ENCODE measurements at regions not wholly inside any gene's neighbourhood (a gene's known extent, or its start where the extent isn't known, plus 50 kb on each side); places are given as distances from the start of the nearest gene placed in this dataset.

DNA sequence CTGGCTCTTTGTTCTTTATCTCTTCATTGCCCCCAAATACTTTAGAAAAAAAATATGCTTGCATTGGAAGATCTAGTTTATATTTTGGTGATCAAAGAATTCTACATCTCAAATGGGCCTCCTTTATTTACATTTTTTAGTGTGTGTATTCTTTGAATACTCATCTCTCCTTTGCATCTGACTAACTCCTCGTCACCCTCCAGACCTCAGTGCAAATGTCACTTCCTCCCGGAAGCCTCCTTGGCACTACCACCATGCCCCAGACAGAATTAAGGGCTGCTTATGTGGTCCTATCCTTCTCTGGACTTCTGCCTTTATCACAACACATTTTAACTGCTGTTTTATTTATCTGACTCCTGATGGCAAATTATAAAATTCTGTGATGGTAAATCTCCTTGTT, 52.0 kb upstream of the PPP1R3C start:
- no peak overlapping the region for H3K4me3 ChIP-seq
- no peak for TF ChIP-seq CTCF (IDR thresholded peaks at IDR 0.05)
- TF ChIP-seq POLR2A (IDR thresholded peaks at IDR 0.05), result no peak
- TF ChIP-seq EP300 (IDR thresholded peaks at IDR 0.05), result no peak
- TF ChIP-seq POLR2AphosphoS5 (IDR thresholded peaks at IDR 0.05), result no peak
- no peaks in the 10 kb centered on the region for H3K9me3 ChIP-seq
- H3K36me3 ChIP-seq, result no peaks in the 10 kb centered on the region
- H3K27ac ChIP-seq, result no peak overlapping the region
- peaks cover 0 to 38% (median 0%) of the 10 kb centered on the region in 3 donors for H3K4me1 ChIP-seq
- H3K27me3 ChIP-seq, result no peaks in the 10 kb centered on the region
- 38 to 47% methylated on average over 2 of the region's 2 CpGs for WGBS, 2 donors (ENCODE audit: low coverage in 1 of 2)
- ATAC-seq, result no peak

- WGBS, 2 donors (ENCODE audit: low coverage in 1 of 2), result 25 to 36% methylated on average over 2 to 5 of the region's 5 CpGs
- no peak for TF ChIP-seq CTCF (IDR thresholded peaks at IDR 0.05)
- TF ChIP-seq POLR2AphosphoS5 (IDR thresholded peaks at IDR 0.05), result no peak
- TF ChIP-seq EP300 (IDR thresholded peaks at IDR 0.05), result no peak
- TF ChIP-seq POLR2A (IDR thresholded peaks at IDR 0.05), result no peak
- Histone ChIP-seq H3K4me3 (no peak overlapping the region), H3K36me3 (no peaks in the 10 kb centered on the region), H3K9me3 (no peaks in the 10 kb centered on the region), H3K27me3 (no peaks in the 10 kb centered on the region), H3K27ac (no peak overlapping the region), H3K4me1 (peaks cover 0 to 30% (median 0%) of the 10 kb centered on the region in 3 donors)
- ATAC-seq, result no peak
These were observed 51.1 kb upstream of the PPP1R3C start for GRCh38 chr10:91683975-91684374.

DNA sequence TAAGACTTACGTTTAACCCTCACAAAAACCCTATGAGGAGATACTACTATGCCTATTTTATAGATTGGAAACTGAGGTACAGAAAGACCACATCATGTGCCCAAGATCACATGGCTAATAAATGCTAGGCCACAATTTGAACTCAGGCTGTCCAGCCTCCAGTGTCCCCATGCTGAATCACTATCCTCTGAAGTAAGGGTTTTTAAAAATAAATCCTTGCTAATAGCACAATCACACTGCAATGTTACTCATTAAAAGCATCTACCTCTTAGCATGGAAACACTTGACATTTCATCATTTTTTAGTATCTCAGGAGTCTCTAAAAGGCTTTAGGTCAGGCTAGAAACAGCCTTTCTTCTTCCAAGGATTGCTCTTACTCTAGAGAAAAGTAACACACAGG, 50.0 kb upstream of the PPP1R3C start:
- Histone ChIP-seq H3K27me3 (no peaks in the 10 kb centered on the region), H3K27ac (no peak overlapping the region), H3K36me3 (no peaks in the 10 kb centered on the region), H3K4me1 (peaks cover 0 to 26% (median 0%) of the 10 kb centered on the region in 3 donors), H3K4me3 (no peak overlapping the region), H3K9me3 (no peaks in the 10 kb centered on the region)
- TF ChIP-seq POLR2A (IDR thresholded peaks at IDR 0.05) (no peak), EP300 (IDR thresholded peaks at IDR 0.05) (no peak), CTCF (IDR thresholded peaks at IDR 0.05) (no peak), POLR2AphosphoS5 (IDR thresholded peaks at IDR 0.05) (no peak)
- ATAC-seq, result no peak
- WGBS, 2 donors (ENCODE audit: low coverage in 1 of 2), result 80 to 88% methylated on average over 1 of the region's 1 CpG
